AG04450 (cell line): ENCODE measurements at regions not wholly inside any gene's neighbourhood (a gene's known extent, or its start where the extent isn't known, plus 50 kb on each side); places are given as distances from the start of the nearest gene placed in this dataset.
A peak's percentile ranks its signal among the peaks of the same experiment; 100 is the strongest.

ENCODE experiments used
- CTCF ChIA-PET: fragments of 300-600, 350-600 bp; formaldehyde crosslinking; extraction: SDS; loops from one replicate; lab custom pipeline; 2022; ENCODE audit warnings: antibody characterized with exemption, inconsistent platforms; lab: Charles Lee
- POLR2A ChIA-PET: fragments of 350-600 bp; formaldehyde crosslinking; extraction: SDS; loops from one replicate; lab custom pipeline; 2021; ENCODE audit warnings: antibody characterized with exemption, inconsistent platforms; lab: Yijun Ruan, JAX
- DNase-seq: peaks from one replicate; pipeline ENCODE4 v3.0.0-alpha.2; 2011; ENCODE audit warnings: low read depth, low spot score
- H3K27ac ChIP-seq: one replicate; pipeline ENCODE4 v1.5.1; 2012; ENCODE audit warnings: low read depth, low read length, control low read depth
- H3K27me3 ChIP-seq: one replicate; pipeline ENCODE4 v1.6.0; 2012; ENCODE audit warnings: low read length; ENCODE audit not compliant: control insufficient read depth, insufficient read depth
- H3K4me3 ChIP-seq: 2 replicates; pipeline ENCODE4 v1.5.1; 2011; ENCODE audit warnings: mild to moderate bottlenecking, low read depth, low read length, control low read depth
- H3K9me3 ChIP-seq: 2 replicates; pipeline ENCODE4 v1.5.1; 2012; ENCODE audit warnings: low read length; ENCODE audit not compliant: control insufficient read depth, insufficient read depth
- CTCF ChIP-seq: IDR thresholded peaks from 2 replicates; pipeline ENCODE4 v1.5.1; 2011; ENCODE audit warnings: low read depth, low read length, control low read depth, inconsistent platforms

GRCh38 chr21:24259241-24259640 lies 1348.0 kb downstream of the MRPL39 start:
- DNase-seq = peak; percentile 33
- H3K27ac ChIP-seq = no peak overlapping the region
- ChIA-PET POLR2A (no interaction called here), CTCF (no interaction called here)
- H3K27me3 ChIP-seq = no peaks in the 10 kb centered on the region
- no peak overlapping the region for H3K4me3 ChIP-seq
- TF ChIP-seq CTCF = no peak
- H3K9me3 ChIP-seq = no peaks in the 10 kb centered on the region

DNA sequence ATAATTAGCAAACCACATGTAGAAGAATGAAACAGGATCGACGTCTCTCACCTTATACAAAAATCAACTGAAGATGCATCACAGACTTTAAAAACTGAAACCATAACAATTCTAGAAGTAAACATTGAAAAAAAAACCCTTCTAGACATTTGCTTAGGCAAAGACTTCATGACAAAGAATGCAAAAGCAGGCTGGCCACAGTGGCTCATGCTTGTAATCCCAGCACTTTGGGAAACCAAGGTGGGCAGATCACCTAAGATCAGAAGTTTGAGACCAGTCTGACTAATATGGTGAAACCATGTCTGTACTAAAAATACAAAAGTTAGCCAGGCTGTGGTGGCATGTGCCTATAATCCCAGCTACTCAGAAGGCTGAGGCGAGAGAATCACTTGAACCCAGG lies 1351.7 kb downstream of the MRPL39 start:
- no peak overlapping the region for H3K27ac ChIP-seq
- ChIA-PET POLR2A (no interaction called here), CTCF (no interaction called here)

DNA sequence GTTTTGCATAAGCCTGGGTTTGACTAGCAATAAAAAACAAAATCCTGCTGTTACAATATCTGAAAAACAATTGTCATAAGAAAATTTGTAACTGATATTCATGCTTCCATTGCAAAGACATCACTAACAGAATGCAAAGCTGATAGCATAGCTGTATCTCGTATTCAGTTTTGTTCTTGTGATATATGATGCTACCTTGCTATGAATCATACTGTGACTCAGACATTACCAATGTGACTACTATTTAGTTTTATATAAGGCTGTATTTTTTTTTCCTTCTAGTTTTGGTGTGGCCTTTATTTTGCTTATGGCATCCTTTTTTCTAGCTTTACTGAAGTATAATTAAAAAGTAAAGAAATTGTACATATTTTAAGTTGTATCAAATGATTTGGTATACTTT lies 1381.8 kb downstream of the MRPL39 start:
- Histone ChIP-seq H3K27ac (no peak overlapping the region), H3K27me3 (no peaks in the 10 kb centered on the region), H3K9me3 (no peaks in the 10 kb centered on the region), H3K4me3 (no peak overlapping the region)
- DNase-seq = peak; percentile 18
- ChIA-PET CTCF (interaction anchor here (0.6 kb wide), 1 partner anchor 173 kb away, joined by 3 read pairs; no protein-coding TSS in a partner anchor), POLR2A (no interaction called here)
- TF ChIP-seq CTCF = no peak

More for the DNA sequence above, 1351.7 kb downstream of the MRPL39 start:
- DNase-seq = no peak
- Histone ChIP-seq H3K9me3 (no peaks in the 10 kb centered on the region), H3K4me3 (no peak overlapping the region), H3K27me3 (no peaks in the 10 kb centered on the region)
- no peak for TF ChIP-seq CTCF

DNA sequence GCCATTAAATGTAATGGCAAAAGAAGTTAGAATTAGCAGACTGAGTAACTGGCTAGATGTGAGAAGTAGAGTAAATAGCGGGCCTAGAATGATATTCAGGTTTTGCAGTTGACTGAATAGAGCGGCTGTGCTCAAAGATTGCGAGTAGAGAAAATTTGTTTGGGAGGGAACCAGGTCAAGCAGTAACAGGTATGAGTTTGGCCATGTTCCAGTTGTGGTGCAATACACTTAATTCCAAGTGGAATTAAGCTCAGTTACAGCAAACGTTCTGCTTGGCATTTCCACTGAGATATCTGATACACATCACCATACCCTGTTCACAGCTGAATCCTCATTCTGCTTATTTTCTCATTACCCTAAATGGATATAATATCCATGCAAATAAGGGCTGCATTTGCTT lies 1382.9 kb downstream of the MRPL39 start:
- DNase-seq = no peak
- TF ChIP-seq CTCF = no peak
- H3K9me3 ChIP-seq = no peaks in the 10 kb centered on the region
- CTCF ChIA-PET = no interaction called here
- H3K27ac ChIP-seq = no peak overlapping the region
- no peak overlapping the region for H3K4me3 ChIP-seq
- POLR2A ChIA-PET = no interaction called here
- H3K27me3 ChIP-seq = no peaks in the 10 kb centered on the region

- Histone ChIP-seq H3K27me3 (no peaks in the 10 kb centered on the region), H3K4me3 (no peak overlapping the region), H3K27ac (no peak overlapping the region), H3K9me3 (no peaks in the 10 kb centered on the region)
- no peak for DNase-seq
- POLR2A ChIA-PET = no interaction called here
- TF ChIP-seq CTCF = no peak
- CTCF ChIA-PET = no interaction called here
Measured at GRCh38 chr21:24223624-24224023, 1383.7 kb downstream of the MRPL39 start.
